C4-2B (cell line): ENCODE measurements at regions not wholly inside any gene's neighbourhood (a gene's known extent, or its start where the extent isn't known, plus 50 kb on each side); places are given as distances from the start of the nearest gene placed in this dataset.

Experiments used
- CTCF ChIP-seq: fragments of 450-650 bp; conservative IDR thresholded peaks from 2 replicates; pipeline ENCODE4 v1.5.1; 2017; ENCODE audit warnings: mild to moderate bottlenecking
- ZFX ChIP-seq: fragments of 450-650 bp; IDR thresholded peaks from 2 replicates; pipeline ENCODE4 v1.6.1; 2017

- TF ChIP-seq CTCF (no peak), ZFX (no peak)
Measured at GRCh38 chr19:28553005-28553404, 659.9 kb downstream of the UQCRFS1 start.
